ENCODE measurements at regions not wholly inside any gene's neighbourhood (a gene's known extent, or its start where the extent isn't known, plus 50 kb on each side); places are given as distances from the start of the nearest gene placed in this dataset.

- H3K9me3 ChIP-seq, result no peaks in the 10 kb centered on the region
- no peaks in the 10 kb centered on the region for H3K27me3 ChIP-seq
- ATAC-seq (ENCODE audit: low FRiP score in 2 of 2) (peak in 1 of 2 donors; percentile 44), DNase-seq (no peak)
- no peak overlapping the region for H3K4me3 ChIP-seq
- no peak overlapping the region for H3K27ac ChIP-seq
- TF ChIP-seq, protein P1, sequence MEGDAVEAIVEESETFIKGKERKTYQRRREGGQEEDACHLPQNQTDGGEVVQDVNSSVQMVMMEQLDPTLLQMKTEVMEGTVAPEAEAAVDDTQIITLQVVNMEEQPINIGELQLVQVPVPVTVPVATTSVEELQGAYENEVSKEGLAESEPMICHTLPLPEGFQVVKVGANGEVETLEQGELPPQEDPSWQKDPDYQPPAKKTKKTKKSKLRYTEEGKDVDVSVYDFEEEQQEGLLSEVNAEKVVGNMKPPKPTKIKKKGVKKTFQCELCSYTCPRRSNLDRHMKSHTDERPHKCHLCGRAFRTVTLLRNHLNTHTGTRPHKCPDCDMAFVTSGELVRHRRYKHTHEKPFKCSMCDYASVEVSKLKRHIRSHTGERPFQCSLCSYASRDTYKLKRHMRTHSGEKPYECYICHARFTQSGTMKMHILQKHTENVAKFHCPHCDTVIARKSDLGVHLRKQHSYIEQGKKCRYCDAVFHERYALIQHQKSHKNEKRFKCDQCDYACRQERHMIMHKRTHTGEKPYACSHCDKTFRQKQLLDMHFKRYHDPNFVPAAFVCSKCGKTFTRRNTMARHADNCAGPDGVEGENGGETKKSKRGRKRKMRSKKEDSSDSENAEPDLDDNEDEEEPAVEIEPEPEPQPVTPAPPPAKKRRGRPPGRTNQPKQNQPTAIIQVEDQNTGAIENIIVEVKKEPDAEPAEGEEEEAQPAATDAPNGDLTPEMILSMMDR (IDR thresholded peaks at IDR 0.05), result no peak
- TF ChIP-seq EP300 (IDR thresholded peaks at IDR 0.05) (no peak), POLR2AphosphoS5 (IDR thresholded peaks at IDR 0.05) (no peak), POLR2A (IDR thresholded peaks at IDR 0.05) (no peak)
- no peaks in the 10 kb centered on the region for H3K4me1 ChIP-seq
- WGBS, 2 donors, result 79 to 81% methylated on average over 5 of the region's 5 CpGs
- no peaks in the 10 kb centered on the region for H3K36me3 ChIP-seq
Measured at GRCh38 chr13:48181482-48182145, 51.4 kb upstream of the ITM2B start.

- whole genome bisulfite sequencing, 2 donors, result 79 to 81% methylated on average over 2 of the region's 2 CpGs
- Histone ChIP-seq H3K4me3 (no peak overlapping the region), H3K4me1 (no peaks in the 10 kb centered on the region), H3K36me3 (no peaks in the 10 kb centered on the region), H3K27me3 (no peaks in the 10 kb centered on the region), H3K9me3 (no peaks in the 10 kb centered on the region), H3K27ac (no peak overlapping the region)
- DNase-seq (no peak), ATAC-seq (ENCODE audit: low FRiP score in 2 of 2) (no peak)
- TF ChIP-seq POLR2AphosphoS5 (IDR thresholded peaks at IDR 0.05) (no peak), POLR2A (IDR thresholded peaks at IDR 0.05) (no peak), EP300 (IDR thresholded peaks at IDR 0.05) (no peak)
- TF ChIP-seq, protein P1 (IDR thresholded peaks at IDR 0.05), result no peak
Measured at GRCh38 chr13:48178126-48178525, 54.9 kb upstream of the ITM2B start.

DNA sequence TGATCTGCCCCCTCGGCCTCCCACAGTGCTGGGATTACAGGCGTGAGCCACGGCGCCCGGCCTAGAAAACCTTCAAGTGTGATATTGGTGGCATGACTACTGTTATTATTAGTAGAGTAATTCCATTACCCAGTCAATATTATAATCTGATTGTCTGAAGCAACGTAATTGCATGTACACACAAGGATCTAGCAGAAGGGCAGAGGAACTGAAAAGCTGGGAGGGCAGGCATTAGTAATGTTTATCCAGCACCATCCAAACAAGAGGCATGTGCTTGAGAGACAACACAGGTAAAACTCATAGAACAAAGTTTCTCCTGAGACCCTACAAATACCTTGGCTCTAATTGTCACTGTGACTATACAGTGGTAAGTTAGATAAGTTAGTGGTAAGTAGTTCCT is 56.2 kb upstream of the ITM2B start:
- H3K9me3 ChIP-seq, result no peaks in the 10 kb centered on the region
- TF ChIP-seq, protein P1 (IDR thresholded peaks at IDR 0.05), result no peak
- TF ChIP-seq POLR2AphosphoS5 (IDR thresholded peaks at IDR 0.05) (no peak), POLR2A (IDR thresholded peaks at IDR 0.05) (no peak), EP300 (IDR thresholded peaks at IDR 0.05) (no peak)
- 96 to 97% methylated on average over 6 of the region's 6 CpGs for WGBS, 2 donors
- ATAC-seq (ENCODE audit: low FRiP score in 2 of 2), result no peak
- H3K27me3 ChIP-seq, result no peaks in the 10 kb centered on the region
- no peak overlapping the region for H3K27ac ChIP-seq
- H3K4me3 ChIP-seq, result no peak overlapping the region
- no peak for DNase-seq
- H3K36me3 ChIP-seq, result no peaks in the 10 kb centered on the region
- no peaks in the 10 kb centered on the region for H3K4me1 ChIP-seq

DNA sequence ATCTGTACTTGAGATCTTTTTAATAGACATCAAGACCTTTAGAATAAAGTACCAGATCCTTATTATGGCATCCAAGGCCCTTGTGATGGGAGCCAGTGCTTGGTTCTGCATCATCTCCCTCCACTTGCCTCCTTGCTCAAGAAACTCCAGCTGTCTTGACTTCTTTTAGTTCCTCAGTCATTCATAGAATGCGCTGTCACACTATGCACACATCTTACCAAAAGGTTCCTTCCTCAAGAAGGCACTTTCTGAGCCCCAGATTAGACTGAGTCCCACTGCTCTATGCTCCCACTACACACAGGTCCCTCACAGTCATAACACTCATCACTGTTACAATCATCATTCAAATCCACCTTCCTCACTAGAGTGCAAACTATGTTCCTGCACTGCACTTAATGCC is 57.8 kb upstream of the ITM2B start:
- Histone ChIP-seq H3K36me3 (no peaks in the 10 kb centered on the region), H3K9me3 (no peaks in the 10 kb centered on the region), H3K4me1 (no peaks in the 10 kb centered on the region), H3K27ac (no peak overlapping the region), H3K27me3 (no peaks in the 10 kb centered on the region), H3K4me3 (no peak overlapping the region)
- WGBS, 2 donors, result 43 to 95% methylated on average over 1 of the region's 1 CpG
- no peak for DNase-seq
- TF ChIP-seq POLR2A (IDR thresholded peaks at IDR 0.05) (no peak), POLR2AphosphoS5 (IDR thresholded peaks at IDR 0.05) (no peak), EP300 (IDR thresholded peaks at IDR 0.05) (no peak)
- TF ChIP-seq, protein P1 (IDR thresholded peaks at IDR 0.05), result no peak
- no peak for ATAC-seq (ENCODE audit: low FRiP score in 2 of 2)

GRCh38 chr13:48167866-48168265 is 65.1 kb upstream of the ITM2B start:
- Histone ChIP-seq H3K9me3 (no peaks in the 10 kb centered on the region), H3K27me3 (no peaks in the 10 kb centered on the region), H3K36me3 (no peaks in the 10 kb centered on the region), H3K27ac (no peak overlapping the region), H3K4me1 (peaks cover 0 to 7% (median 2%) of the 10 kb centered on the region in 4 donors), H3K4me3 (no peak overlapping the region)
- ATAC-seq (ENCODE audit: low FRiP score in 2 of 2) (no peak), DNase-seq (no peak)
- no peak for TF ChIP-seq POLR2A (IDR thresholded peaks at IDR 0.05)
- no peak for TF ChIP-seq POLR2AphosphoS5 (IDR thresholded peaks at IDR 0.05)
- no peak for TF ChIP-seq EP300 (IDR thresholded peaks at IDR 0.05)
- TF ChIP-seq, protein P1 (IDR thresholded peaks at IDR 0.05), result no peak
- WGBS, 2 donors, result 71 to 73% methylated on average over 5 of the region's 5 CpGs

Data from upper lobe of left lung (tissue), 6 donors.